NCI-H1417 treated with DMSO at 0.1 percent for 48 hours (cell line): ENCODE measurements at regions not wholly inside any gene's neighbourhood (a gene's known extent, or its start where the extent isn't known, plus 50 kb on each side); places are given as distances from the start of the nearest gene placed in this dataset.
"Not testable (repeated sequence)": the region's sequence is repeated elsewhere in the genome, so short reads cannot be mapped to it uniquely, and the experiment has no call there.

Source experiments
- DNase-seq: peaks from one replicate; lab custom pipeline; 2025; lab: John Stamatoyannopoulos, UW

DNA sequence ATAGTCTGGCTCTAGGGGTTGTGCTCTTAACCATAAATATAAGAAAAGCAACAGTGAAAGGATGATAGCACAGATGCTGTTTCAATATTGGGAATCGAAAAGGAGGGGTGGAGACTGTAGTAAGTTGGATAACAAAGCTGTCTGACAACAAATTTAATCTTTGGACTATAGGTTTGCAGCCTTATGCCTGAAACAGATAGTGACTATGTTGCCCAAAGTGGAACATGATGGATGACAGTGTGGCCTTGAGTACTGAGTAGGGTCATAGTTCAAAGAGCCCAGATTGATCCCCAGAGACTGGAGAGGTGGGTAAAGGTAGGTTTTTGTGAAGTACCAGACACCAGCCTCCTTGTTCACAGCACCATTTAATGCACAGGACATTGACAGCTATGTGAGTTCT lies 144.0 kb upstream of the PALMD start:
- no peak for DNase-seq

GRCh38 chr1:99502400-99502799 lies 143.5 kb upstream of the PALMD start:
- DNase-seq = no peak

GRCh38 chr1:99503276-99503747 lies 142.6 kb upstream of the PALMD start:
- DNase-seq = no peak

DNA sequence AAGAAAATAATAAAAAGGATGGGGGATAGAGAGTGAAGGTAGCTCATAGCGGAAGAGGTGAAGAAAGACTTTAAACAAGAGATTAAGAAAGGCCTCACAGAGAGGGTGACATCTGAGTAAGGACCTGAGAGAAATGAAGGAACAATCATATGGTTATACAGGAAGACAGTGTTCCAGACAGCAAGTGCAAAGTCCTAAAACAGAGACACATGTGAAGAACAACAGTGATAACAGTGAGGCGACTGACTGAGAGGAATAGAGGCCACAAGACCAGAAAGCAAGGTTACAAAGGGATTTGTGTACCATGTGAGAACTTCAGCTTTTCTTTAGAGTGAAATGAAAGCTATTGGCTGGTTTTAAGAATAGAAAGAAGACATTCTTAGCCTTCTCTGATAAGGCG lies 141.6 kb upstream of the PALMD start:
- DNase-seq = no peak

DNA sequence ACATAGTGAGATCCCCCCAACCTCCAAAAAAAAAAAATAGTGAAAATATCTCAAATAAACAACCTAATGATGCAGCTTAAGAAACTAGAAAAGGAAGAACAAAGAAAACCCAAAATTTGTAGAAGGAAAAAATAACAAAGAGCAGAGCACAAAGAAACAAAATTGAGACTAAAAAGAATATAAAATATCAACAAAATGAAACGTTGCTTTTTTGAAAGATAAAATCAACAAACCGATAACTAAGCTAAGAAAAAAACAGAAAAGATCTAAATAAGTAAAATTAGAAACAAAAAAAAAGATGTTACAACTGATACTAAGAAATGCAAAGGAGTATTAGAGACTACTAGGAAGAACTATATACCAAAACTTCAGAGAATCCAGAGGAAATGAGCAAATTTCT lies 139.3 kb upstream of the PALMD start:
- DNase-seq = no peak

GRCh38 chr1:99507446-99507845 lies 138.5 kb upstream of the PALMD start:
- not testable (repeated sequence) for DNase-seq

DNA sequence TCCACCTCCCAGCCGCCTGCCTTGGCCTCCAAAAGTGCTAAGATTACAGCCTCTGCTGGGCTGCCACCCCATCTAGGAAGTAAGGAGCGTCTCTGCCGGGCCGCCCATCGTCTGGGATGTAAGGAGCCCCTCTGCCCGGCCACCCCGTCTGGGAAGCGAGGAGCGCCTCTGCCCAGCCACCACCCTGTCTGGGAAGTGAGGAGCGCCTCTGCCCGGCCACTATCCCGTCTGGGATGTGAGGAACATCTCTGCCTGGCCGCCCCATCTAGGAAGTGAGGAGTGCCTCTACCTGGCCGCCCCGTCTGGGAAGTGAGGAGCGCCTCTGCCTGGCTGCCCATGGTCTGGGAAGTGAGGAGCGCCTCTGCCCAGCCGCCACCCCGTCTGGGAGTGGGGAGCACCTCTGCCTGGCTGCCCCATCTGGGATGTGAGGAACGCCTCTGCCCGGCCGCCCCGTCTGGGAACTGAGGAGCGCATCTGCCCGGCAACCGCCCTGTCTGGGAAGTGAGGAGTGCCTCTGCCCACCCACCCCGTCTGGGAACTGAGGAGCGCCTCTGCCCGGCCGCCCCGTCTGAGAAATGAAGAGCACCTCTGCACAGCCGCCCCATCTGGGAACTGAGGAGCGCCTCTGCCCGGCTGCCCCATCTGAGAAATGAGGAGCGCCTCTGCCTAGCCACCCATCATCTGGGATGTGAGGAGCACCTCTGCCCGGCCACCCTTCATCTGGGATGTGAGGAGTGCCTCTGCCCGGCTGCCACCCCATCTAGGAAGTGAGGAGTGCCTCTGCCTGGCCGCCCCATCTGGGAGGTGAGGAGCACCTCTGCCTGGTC lies 137.8 kb upstream of the PALMD start:
- no peak for DNase-seq

DNA sequence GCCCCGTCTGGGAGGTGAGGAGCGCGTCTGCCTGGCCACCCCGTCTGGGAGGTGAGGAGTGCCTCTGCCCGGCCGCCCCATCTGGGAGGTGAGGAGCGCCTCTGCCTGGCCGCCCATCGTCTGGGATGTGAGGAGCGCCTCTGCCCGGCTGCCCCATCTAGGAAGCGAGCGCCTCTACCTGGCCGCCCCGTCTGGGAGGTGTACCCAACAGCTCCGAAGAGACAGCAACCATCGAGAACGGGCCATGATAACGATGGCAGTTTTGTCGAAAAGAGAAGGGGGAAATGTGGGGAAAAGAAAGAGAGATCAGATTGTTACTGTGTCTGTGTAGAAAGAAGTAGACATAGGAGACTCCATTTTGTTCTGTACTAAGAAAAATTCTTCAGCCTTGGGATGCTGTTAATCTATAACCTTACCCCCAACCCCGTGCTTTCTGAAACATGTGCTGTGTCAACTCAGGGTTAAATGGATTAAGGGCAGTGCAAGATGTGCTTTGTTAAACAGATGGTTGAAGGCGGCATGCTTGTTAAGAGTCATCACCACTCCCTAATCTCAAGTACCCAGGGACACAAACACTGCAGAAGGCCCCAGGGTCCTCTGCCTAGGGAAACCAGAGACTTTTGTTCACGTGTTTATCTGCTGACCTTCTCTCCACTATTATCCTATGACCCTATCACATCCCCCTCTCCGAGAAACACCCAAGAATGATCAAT lies 137.0 kb upstream of the PALMD start:
- not testable (repeated sequence) for DNase-seq

- DNase-seq = not testable (repeated sequence)
These were observed 130.9 kb upstream of the PALMD start for GRCh38 chr1:99514823-99515552.

GRCh38 chr1:99516141-99516540 lies 129.8 kb upstream of the PALMD start:
- no peak for DNase-seq

DNA sequence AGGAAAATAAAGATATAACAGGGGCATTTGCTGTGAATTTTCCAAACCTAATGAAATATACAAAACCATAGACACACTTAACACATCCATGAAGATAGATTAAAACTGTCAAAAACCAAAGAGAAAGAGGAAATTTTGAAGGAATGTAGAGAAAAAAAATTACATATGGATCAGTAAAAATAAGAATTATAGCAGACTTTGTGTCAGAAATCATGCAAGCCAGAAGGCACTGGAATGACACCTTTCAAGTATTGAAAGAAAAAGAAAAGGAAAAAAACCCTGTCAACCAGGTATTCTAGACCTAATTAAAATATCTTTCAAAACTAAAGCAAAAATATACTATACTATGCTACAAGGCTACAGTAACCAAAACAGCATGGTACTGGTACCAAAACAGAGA lies 125.8 kb upstream of the PALMD start:
- no peak for DNase-seq

GRCh38 chr1:99525331-99525730 lies 120.6 kb upstream of the PALMD start:
- DNase-seq = no peak

DNA sequence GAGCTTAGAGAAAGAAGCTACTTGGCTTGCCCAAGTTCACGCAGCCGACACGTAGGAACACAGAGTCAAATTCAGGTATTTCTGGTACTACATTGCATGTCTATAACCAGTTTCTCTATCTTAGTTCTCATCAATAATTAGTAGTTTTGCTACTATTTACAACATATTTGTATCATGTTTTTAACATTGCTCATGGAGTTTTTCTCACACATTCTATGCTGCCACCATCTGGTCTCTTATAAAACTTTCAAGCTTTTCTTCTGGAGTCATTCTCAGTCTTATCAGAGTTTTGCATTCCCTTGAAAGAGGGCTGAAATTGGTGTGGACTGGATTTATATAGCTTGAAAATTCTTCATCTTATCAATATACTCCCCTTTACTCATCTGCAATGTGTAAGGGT lies 118.8 kb upstream of the PALMD start:
- no peak for DNase-seq

DNA sequence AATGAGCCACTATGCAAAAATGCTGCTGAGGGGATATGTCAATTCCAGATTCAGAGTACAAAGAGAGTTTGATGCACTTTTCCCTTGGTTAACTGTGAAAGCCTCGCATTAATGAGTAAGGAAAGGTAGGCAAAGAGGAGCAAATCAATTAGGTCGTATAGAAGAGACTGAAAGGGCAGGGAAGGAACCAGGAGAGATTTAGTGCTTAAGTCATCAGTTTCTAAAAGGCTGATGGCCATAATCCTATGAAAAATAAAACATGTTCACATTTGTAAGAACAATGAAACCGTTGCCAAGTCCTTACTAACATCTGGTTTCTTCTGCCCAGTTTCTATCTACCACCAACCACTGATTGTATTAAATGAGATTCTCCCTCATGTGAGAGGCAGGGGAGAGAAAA lies 118.4 kb upstream of the PALMD start:
- no peak for DNase-seq

- DNase-seq = no peak
These were observed 116.9 kb upstream of the PALMD start for GRCh38 chr1:99529002-99529401.

- no peak for DNase-seq
These were observed 114.2 kb upstream of the PALMD start for GRCh38 chr1:99531578-99532275.

GRCh38 chr1:99532276-99532580 lies 113.7 kb upstream of the PALMD start:
- DNase-seq = no peak

DNA sequence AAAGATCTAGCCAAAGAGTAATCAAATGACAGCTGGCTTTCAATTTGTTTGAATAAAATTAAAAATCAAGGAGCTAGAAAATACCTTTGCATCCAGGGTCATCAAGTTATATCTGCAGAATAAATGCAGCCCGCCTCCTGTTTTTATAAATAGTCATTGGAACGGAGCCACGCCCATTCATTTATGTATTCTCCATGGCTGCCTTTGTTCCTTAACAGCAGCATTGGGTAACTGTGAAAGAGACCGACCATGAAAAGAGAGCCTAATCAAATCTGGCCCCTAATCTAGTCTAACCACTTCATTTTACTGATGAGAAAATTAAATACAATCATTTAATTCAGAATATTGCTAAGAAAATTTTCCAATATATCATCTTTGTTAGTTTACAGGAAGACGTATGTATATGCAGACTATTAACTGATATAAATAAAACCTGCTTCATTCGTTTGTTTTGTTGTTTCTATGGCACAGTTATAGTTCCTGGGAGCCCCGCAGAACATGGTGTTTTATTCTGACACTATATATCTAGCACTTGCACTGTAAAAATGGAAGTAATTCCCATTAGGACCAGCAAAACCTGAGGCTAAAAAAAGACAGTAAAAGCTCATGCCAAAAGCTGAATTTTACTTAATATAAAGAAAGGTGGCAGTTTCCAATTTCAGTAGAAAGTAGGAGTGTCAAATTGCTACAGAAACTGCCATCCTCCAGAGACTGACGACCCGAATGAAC lies 111.8 kb upstream of the PALMD start:
- no peak for DNase-seq

DNA sequence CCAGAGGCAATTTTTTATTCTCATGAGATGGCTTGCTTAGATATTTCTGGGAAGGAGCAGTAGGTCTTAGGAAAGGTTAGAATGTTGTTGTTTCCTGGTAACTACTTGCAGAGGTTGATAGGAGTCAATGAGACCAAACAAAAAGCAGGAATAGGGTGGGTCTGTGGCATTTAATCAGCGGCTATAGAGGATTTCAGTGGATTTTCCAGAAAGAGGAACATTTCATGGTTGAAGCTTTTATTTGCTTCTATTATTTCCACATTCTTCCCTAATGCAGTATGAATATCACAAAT lies 111.3 kb upstream of the PALMD start:
- no peak for DNase-seq

DNA sequence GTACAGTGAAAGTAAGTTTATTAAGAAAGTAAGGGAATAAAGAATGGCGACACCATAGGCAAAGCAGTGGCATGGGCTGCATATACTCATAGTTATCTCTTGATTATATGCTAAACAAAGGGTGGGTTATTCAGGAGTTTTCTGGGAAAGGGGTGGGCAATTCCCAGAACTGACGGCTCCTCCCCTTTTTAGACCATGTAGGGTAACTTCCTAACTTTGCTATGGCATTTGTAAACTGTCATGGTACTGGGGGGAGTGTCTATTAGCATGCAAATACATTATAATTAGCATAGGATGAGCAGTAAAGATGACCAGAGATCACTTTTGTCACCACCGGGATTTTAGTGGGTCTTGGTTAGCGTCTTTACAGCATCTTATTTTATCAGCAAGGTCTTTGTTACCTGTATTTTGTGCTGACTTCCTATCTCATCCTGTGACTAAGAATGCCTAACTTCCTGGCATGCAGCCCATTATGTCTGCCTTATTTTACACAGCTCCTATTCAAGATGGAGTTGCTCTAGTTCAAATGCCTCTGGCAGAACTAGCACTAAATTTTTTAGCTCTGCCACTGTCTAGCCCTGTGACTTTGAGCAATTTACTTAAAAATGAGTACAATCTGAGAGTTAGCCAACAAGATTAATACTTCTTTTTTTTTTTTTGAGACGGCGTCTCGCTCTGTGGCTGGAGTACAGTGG lies 110.3 kb upstream of the PALMD start:
- no peak for DNase-seq

DNA sequence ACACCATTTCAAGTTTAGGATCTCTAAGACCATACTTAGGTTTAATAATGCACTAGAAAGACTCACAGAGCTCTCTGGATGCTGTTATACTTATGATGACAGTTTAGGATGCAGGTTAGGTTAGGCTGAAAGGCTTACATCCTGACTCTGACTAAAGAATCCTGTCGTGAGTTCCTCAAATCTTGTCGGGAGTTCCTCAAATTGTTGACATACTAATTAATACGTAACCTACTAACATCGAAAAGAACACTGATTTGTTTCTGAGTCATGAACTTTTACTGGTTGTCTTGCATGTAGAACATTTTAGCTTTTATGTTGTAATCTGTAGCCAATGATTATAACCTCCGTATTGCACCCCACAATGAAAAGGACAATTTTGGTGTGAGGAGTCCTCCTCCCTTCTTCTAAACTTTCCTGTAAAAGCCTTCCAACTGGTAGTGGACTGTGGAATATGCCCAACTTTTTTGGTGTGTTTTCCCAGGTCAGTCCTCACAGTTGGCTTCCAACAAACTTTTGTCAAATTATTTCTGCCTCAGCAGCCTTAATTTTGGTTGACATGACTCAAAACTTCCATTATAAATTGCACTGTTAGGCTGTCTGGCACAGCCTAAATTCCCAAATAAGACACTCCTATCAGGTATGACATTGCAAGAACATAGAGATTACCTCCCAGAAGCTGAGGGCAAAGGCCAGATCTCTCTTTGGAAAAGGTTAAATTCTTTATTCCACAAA lies 107.9 kb upstream of the PALMD start:
- no peak for DNase-seq
